ENCODE measurements at regions not wholly inside any gene's neighbourhood (a gene's known extent, or its start where the extent isn't known, plus 50 kb on each side); places are given as distances from the start of the nearest gene placed in this dataset.

DNA sequence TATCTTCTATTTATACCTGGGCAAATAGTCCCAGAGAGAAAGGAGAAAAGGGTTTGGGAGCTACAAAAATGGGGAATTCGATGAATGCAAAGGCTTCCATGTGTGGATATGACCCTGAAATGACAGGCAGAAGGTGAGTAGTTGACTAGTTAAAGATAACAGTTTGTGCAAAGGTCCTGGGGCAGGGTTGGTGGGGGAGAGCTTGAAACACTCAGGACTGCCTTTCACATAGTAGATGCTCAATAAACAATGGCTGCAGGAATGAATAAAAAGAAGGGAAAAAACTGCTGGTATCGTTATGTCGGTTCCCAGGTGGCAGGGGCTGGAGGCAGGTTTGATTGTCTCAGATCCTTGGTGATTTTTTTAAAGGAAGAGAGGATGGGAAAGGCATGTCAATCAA is 445.5 kb downstream of the HAPSTR1 start:
- no peak for DNase-seq

DNA sequence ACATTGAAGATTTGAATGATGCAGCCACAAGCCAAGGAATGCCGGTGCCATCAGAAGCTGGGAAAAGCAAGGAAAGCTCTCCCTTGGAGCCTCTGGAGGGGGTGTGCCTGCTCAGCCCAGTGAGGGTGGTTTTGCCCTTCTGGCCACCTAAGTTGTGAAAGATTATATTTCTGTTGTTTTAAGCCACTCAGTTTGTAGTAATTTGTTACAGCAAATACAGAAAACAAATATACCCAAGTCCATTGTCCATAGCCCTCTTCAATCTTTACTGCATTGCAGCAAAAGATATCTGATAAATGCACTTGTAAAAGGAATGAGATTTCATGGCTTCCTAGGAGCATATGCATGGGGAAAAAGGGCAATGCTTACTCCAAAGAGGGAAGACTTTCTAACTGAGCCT is 447.9 kb downstream of the HAPSTR1 start:
- DNase-seq = no peak

DNA sequence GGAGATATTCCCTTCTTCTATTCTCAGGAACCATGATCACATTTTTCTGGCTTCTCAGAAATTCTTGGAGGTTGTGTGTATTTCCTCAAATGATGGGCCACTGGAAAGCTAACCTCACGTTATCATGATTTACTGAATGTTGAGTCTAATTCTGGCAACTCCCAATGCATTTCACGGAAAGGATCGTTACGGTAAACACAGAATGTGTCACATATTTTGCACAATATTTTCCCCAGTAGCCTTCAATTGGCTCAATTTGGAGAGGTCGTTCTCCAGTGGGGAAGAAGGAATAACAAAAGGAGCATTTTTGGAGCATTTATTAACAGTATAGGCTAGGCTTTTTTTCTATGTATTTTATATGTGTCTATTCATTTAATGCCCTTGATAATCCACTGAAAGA is 450.3 kb downstream of the HAPSTR1 start:
- no peak for DNase-seq

DNA sequence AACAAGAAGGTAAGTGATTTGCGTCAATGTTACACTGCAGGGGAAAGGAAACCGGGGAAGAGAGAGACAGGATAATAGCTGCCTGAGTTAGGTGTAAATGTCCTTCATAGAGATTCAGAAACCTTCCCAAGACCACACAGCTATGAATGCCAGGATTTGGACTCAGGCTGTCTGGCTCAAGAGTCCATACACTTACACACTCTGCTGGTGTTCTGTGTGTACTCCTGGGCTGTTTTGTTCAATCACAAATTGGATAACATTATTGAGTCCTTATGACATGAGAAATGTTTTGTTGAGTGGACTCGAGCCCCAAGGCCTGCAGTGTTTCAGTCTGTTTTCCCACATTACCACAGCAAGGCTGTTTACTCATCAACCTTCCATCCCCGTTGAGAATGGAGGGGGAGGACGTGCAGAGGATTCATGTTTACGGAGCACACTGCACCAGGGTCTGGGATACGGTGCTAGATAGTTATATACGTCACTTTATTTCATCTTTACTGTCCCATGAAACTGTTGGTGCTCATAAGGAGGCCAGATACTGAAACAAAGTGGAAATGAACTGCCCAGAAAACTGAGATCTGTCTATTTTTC is 450.8 kb downstream of the HAPSTR1 start:
- DNase-seq = no peak

DNA sequence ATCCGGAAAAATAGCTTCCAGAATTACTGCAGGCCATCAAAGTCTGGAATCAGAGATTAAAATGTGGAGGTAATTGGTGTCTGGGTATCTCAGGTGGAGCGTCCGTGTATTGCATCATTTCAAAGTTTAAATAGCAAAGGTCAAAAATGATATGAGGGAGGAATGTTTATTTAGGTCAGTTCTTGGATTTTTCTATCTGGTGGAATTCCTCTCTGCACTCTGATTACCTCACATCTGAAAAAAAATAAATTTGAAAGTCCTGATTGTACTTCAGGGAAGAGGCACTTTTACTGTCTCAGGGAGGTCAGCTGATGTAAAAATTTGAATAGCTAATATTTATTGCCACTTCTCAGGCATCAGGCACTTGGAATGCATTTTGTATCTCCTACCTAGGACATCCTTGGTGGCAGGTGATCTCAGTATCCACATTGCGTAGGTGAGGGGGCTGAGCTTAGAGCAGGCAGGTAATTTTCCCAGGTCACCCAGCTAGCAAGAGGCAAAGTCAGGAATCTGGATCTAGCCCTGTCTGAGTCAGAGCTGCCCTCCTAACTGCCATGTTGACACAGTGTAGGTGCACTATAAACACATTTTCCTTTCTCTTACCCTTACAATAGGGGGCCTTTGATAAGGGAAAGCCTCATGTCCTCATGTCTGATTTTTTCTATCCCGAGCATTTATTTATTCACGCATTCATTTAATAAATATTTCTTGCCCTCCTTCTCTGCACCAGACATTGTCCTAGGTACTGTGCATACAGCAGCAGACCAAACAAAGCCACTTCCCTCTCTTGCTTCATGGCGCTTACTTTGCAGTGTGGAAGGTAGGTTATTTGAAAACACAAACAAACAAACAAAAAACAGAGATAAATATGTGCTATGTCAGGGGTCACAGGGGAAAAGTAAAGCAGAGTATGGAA is 454.3 kb downstream of the HAPSTR1 start:
- DNase-seq = no peak

DNA sequence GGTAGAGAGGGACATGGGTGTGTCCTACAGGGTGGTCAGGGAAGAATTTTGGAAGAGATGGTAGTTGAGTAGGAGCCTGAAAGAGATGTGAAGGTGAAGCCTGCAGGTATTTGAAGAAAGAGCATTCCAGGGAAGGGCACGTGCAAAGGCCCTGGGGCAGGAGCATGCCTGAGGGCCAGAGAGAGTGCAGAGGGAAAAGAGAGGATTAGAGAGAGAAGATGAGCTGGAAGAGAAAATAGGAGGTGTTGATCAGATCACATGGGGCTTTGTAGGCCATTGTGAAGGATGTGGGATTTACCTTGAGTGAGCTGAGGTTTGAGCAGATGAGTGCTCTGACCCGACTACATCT is 455.0 kb downstream of the HAPSTR1 start:
- DNase-seq = no peak

DNA sequence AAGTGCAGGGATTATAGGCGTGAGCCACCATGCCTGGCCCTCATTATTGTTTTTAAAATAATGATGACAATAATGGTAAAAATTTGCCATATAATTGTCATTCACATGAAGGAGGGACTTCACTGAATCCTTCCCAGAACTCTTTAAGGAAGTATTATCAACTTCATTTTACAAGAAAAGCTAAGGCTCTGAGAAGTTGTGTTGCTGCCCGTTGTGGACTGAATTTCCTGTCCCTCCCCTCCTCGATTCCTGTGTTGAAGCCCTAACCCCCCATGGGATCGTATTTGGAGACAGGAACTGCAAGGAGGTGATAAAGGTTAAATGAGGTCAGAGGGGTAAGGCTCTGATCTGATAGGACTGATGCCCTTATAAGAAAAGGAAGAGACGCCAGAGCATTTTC is 458.0 kb downstream of the HAPSTR1 start:
- no peak for DNase-seq

DNA sequence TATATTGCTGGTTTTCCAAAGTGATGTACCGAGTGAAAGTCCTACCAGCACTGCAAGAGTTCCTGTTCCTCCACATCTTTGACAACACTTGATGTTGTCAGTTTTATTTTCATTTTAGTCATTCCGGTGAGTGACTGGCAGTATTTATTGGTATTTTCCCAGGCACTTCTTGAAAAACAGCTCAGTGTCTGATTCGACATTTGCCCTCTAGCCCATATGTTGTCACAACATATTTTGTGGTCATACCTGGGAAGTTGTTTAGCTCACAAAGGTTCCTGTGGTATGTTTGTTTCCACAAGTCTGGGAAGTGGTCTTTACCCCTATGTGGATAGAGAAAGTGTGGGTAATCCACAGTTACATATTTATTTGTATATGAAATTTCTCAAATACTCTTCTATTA is 463.6 kb downstream of the HAPSTR1 start:
- DNase-seq = no peak

DNA sequence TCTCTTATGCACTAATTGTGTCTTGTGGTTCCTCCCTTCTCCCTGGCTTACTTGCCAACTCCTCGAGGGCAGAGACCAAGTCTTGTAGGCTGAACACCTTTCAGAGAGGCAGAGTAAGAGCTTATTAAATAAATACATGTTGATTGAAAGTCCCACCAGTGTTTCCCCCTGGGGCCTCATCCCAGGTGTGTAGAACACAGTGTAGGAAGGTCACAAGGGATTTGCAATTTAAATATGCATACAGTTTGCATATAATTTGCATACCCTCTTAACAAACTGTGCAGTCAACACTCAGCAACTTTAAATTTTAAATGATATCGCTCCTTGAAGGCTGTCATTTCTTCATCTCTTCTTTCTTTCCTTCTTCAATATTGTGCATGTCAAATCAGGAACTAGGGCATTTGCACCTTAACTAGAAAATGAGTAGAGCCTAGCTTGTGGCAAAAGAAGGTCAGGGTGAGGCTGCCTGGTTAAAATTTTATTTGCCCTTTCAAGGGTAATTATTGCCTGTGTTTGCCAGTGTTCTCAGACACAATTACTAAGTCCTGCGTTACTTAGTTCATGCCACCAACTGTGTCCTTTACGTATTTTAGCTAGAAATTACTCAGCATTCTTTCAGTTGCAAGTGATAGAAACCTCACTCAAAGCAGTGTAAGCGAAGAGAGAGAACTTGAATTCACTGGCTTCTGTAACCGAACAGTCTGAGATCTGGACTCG is 465.7 kb downstream of the HAPSTR1 start:
- DNase-seq = no peak

DNA sequence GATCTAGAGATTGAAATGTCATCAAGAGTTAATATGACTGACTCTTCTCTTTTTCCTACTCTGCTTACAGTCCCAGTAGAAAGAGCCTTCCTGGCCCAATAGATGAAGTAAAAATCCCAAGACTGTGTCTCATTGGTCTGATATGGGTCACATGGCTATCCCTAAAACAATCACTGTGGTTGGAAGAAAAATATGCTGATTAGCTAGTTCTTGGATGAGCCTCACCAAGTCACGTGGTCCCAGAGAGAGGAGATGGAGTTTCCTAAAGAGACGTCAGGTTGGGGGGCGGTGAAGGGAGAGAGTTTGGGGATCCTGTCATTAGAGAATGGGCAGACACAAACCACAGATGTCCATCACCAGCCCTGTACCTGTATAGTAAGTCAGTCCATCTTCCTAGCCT is 466.3 kb downstream of the HAPSTR1 start:
- DNase-seq = no peak

DNA sequence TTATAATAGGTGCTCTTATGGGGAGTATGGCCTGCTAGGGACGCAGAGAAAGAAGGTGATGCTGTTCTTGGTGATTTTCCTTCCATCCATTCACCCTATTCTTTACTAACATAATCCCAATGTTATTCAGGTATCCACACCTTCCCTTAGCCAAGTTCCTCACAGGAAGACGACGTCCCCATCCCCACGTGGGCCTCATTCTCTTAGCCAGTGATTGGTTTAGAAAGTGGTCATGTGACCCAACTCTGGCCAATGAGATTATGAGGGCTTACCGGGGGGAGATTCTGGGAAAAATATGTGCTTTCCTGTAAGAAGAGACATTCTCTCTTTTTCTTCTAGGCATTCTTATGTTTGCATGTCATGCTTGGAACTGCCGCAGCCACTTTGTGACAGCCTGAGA is 474.7 kb downstream of the HAPSTR1 start:
- no peak for DNase-seq

DNA sequence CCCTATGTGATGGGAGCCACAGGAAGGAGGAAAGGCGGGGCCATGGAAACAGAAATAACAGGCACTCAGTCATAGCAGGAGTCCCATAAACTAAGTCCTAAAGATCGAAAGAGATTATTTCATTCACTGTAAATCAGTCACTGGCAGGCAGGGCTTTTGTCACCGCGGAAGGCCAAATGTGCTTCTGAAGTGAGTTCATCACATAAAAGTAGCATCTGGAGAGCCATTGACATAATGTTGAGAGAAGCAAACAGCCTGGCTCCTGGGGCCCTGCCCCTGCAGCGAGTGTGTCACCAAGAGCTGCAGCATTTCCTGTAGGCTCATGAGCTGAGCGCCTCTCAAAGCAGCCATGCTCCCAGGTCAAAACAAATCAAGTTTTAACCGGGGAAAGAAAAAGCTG is 476.2 kb downstream of the HAPSTR1 start:
- no peak for DNase-seq

DNA sequence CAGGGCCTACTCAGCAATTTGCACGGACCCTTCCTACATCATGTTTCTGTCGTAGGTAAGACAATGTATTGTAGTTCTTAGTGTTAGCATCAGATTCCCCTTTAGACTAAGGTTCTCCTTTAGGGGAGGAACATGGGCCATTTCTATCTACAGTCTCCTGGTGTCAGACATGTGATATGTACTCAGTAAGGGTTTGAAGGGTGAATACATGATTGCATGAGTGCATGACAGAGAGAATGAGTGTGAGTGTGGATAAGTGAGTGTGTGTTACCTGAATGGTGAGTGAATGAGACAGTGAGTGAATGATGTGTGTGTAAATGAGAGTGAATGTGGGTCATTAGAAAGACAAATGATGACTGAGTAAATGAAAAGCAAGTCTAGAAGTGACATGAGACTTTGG is 476.8 kb downstream of the HAPSTR1 start:
- DNase-seq = no peak

DNA sequence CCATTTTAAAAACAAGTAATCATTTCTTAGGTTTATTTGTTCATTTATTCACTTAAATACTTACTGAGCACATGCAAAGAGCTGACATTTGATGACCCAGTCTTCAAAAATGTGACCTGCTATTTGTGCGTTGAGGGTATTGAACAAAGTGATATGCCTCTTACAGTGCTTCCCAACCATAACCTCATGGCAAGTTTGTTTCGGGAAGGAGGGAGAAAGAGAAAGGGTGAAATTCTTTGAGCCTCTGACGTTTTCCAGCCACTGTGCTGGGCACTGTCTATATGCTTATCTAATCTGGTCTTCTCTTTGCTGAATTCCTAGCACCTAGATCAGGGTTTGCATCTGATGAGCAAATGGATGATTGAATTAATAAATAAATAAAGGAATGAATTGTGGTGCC is 479.1 kb downstream of the HAPSTR1 start:
- no peak for DNase-seq

DNA sequence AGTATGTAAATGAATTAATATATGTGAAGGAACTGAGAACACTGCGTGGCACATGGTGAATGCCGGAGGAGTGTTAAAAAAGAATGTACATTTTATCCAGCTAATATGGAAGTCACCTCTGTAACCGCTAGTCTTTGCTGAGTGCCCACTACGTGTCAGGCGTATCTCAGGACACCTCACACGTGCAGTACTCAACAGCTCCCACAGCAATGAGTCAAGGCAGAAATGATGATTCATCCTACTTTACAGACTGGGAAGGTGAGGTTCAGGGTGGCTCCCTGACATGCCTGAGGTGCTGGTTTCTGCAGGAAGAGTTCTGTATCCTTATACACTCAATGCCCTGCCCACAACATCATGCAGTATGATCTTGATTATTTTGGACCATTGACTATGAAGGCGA is 487.0 kb downstream of the HAPSTR1 start:
- DNase-seq = no peak

DNA sequence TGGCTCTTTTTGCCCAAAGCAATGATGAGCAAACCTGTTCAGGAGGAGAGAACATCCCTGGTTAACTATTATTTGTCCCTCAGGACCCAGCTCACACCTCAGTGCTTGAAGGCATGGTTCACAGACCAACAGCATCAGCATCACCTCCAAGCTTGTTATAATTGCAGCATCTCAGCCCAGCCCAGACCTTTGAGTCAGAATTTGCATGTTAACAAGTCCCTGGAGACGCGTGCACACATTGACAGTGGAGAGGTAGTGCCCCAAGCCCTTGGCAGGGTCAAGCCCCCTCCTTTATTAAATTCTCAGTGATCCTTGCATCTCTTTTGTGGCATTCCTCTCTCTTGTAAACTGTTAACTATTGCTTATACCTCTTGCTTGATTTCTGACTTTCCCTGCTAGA is 488.6 kb downstream of the HAPSTR1 start:
- DNase-seq = no peak

DNA sequence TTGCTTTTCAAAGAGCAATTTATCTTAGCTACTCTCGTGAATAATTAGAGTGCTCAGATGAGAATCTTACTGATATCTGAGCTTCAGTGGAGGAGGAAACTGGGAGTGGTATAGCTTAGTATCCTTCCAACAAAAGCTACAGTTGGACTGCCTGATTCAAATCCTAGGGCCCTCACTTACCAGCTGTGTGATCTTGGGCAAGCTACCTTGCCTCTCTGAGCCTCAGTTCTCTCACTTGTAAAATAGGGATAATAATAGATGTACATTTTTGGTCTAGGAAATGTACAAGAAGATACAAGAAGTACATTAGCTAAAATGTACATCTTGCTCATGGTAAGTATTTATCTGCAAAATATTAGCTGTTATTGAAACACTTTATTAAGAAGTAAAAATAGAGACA is 502.0 kb downstream of the HAPSTR1 start:
- no peak for DNase-seq

DNA sequence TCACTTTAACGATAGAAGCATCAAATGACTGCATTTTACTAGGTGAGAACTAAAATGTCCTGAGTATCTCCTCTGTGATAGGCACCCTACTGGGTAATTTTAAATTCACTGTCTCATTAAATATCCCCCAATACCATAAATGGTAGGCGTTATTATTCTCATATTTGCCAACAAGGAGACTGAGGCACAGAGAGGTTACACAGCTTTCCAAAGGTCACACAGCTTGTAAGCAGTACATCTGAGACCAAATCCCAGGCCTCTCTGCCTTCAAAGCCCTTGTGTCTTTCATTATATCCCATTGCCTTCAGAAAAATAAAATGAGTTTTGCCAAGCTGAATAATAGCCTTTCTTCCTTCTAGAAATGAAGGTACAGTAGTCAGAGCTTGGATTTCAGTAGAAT is 502.6 kb downstream of the HAPSTR1 start:
- no peak for DNase-seq

DNA sequence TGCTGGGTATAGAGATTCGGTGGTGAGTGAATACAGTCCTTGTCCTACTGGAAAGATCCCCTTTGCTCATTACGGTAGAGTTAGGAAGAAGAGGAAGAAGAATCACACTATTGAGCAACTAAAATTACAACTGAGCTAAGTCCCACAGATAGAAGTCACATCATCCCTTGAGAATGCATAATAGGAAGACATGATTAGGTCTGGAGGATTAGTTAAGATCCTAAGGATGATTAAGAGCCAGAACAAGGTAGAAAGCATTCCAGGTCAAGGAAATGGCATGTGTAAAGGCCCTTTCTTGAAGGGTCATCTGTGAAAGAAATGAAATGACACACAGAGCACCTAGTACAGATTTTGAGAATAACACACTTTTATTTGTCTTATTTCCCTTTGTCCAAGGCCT is 503.5 kb downstream of the HAPSTR1 start:
- no peak for DNase-seq

DNA sequence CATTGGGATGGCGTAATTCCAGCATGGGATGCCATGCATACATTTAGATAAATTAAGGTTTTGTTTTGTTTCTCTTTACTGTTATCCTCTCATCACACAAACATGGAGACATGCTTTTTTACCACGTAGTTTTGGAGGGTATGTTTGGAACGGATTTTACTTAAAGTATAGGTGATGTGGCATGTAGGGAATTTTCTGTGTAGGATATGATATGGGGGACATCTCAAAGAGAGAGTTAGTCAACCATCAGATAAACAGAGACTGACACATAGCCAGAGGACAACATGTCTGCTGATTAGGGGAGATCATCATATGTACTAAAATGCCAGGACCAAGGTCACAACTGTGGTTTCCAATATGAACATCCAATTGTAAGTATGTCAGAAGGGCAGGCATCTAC is 503.9 kb downstream of the HAPSTR1 start:
- no peak for DNase-seq

DNA sequence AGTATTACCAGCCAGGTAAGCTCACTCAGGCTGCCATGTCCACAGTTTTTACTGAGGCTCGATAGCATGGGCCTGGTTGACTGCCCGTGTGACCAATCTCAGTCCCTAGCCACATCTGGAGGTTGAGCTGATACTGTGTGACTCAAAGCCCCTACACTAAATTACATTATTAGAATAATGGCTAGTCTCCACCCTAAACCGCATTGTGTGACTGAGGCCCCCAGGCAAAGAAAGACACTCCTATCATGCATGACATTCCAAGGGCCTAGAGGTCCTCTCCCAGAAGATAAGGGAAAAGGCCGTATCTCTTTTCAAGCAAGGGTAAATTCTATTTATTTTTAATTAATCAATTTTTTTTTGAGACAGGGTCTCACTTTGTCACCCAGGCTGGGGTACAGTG is 505.3 kb downstream of the HAPSTR1 start:
- no peak for DNase-seq

DNA sequence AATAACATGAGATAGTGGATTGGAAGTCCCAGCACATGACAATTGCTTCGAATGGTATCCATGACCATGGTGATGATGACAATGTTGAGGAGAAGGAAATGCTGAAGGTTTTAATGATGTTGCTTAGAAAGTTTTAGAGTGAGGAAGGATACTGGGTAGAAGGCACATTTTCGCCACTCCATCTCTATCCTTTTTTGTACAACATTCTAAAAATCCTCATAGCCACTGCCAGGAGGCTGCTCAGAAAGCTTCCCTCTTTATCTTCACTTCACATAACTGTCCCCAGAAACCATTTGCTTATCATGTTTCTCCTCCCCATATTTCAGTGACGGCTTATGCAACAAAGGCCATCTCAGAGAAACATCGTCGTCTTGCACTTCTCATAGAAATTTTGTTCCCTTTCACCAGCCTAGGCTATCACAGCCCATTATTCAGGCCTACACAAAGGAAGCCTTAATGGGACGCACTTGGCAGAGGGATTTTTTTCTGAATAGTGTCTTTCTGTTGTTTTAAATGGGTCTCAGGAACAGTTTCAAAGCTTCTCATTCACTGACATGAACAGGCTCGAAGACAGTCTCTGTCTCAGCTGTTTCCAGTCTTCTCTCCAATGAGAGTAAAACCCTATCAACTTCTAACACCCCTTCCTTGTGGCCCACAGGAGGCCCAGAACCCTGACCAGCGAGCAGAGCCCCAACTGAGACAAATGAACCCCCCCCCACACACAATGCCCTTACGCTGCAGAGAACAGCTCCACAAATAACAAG is 506.7 kb downstream of the HAPSTR1 start:
- DNase-seq = no peak

DNA sequence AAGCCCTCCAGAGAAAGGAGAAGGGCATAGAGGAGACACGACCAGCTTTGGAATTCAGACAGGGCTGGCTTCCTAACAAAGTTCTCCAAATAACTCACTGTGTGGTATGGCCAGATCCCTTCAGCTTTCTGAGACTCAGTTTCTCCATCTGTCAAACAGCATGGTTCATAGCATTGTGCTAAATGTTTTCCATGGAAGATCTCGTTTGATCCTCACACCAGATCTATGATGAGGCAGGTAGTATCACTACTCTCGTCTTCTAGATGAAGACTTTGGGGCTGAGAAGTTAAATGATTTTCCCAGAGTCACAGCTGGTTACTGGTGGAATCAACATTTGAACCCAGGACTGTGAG is 507.3 kb downstream of the HAPSTR1 start:
- DNase-seq = no peak
